GM18867 (cell line): ENCODE measurements at regions not wholly inside any gene's neighbourhood (a gene's known extent, or its start where the extent isn't known, plus 50 kb on each side); places are given as distances from the start of the nearest gene placed in this dataset.
A peak's percentile ranks its signal among the peaks of the same experiment; 100 is the strongest.

Experiments used
- ATAC-seq: cut with Tn5 transposase; IDR thresholded peaks from one replicate; pipeline ENCODE4 v1.9.1; 2021; ENCODE audit warnings: mild to moderate bottlenecking, moderate library complexity; ENCODE audit not compliant: unreplicated experiment

DNA sequence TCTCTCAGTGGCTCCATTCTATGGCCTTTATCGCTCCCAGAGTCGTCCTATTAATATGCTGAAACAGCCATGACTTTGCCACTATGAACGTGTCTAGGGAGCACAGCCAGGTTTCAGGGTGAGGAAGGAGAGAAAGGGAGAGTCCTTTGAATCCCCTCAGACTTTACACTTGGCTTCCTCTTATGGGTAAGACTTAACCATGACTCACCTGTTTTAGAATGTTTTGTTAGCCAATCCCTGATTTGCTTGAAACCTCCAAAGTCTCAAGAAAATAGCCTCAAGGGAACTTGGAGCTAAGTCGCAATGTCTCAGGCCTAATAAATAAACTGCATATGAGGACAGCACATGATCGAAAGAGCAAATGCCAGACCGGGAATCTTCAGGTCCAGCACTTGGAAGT is 131.2 kb upstream of the RCN1 start:
- ATAC-seq = no peak

GRCh38 chr11:31958076-31958735 is 132.7 kb upstream of the RCN1 start:
- ATAC-seq = peak; percentile 89

GRCh38 chr11:31957674-31958073 is 133.2 kb upstream of the RCN1 start:
- no peak for ATAC-seq

DNA sequence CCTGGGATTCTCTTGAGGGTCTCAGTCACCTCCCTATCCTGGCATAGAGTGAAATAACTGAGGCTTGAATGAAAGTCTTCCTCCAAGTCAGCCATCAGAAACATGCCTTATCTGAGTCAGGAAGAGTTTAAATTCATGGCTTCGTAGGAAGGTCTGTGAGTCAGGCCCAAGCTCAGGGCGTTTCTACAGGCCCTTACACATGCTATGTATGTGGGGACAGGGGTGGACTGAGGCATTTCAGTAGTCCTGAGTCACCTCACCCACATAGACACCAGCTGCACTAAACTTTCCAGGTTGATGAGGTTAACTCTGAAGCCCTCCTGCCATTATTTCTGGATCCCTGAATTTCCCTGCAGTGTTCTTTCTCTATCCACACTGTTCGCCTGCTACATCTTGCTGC is 134.6 kb upstream of the RCN1 start:
- ATAC-seq = no peak

DNA sequence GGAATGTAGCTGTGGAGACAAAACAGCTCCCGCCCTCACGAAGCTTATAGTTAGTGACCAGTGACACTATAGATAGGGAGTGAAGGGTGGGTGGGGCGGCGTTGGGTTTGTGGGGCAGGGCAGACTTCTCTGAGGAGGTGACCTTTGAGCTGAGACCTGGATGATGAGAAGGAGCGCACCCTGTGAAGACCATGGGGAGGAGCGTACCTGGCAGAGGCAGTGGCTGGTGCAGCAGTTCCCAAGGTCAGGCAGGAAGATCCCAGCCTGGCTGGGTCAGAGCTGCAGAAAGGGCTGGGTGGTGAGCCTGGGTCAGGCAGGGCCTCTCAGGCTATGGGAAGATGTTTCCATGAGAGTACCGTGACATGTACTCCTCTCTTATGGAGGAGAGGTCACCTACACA is 135.0 kb upstream of the RCN1 start:
- ATAC-seq = no peak

DNA sequence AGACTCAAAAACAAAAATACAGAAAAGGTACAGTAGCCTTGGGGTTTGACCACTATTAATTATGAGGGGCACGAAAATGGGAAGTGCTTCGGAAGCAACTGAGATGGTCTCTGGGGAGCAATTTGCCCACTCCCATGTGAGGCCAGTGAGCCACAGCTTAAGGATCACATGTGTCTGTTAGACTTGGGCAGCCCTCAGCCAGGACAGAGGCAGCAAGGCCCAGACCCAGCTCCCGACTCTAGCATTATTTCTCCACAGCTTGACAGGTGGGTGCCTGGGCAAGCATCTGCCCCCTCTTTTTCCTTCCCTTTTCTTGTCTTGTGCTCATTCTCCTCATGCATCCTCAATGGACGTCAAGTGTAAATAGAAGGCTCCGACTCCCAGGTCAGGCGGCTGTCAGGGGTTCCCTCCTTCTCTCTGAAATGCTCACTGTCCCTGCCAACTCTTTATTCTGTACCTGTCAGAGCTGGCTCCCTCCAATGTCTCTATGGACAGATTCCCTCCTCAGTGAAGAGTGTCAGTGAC is 137.0 kb upstream of the RCN1 start:
- no peak for ATAC-seq

GRCh38 chr11:31949733-31950200 is 138.6 kb upstream of the PAX6 start:
- peak; percentile 78 for ATAC-seq

GRCh38 chr11:31947051-31947450 is 135.9 kb upstream of the PAX6 start:
- ATAC-seq = no peak

- ATAC-seq = peak; percentile 97
Observed at GRCh38 chr11:31943056-31943780, 132.1 kb upstream of the PAX6 start.

DNA sequence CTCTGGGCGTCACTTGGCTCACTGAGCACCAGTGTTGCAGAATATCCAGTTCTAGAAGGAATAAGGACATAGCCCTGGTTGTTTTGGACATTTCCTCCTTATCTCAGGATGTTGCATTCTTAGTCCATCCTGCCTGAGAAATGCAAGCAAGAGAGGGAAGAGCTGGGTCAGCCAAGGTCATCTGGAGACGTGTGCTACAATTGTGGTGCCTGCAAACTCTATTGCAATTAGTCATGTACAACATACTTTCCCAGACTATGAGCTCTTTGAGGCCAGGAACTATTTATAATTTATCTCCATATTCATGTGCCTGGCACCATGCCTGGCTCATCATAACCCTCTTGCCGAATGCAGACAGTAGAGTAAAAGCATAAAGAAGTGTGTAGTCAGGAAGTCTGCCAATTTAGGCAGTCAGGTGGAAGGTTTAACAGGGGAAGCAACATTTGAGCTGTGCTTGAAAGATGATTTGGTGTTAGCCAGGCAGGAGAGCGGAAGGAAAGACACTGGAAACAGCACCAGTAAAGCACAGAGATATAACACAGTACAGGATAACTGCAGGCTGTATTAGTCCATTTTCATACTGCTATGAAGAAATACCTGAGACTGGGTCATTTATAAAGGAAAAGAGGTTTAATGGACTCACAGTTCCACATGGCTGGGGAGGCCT is 129.4 kb upstream of the PAX6 start:
- no peak for ATAC-seq

DNA sequence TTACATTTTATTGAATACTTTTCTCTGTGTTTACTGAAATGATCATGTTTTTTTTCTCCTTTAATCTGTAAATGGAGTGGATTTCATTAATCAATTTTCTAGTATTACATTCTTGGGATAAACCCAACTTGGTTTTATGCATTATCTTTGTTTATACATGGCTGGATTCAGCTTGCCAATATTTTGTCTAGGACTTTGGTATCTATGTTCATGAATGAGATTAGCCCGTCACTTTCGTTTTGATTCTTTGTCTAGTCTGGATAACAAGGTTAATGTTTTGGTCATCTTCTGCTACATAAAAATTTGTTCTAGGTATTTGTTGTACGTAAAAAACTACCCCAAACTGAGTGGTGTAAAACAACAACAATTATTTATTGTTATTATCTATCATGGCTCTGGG is 127.9 kb upstream of the PAX6 start:
- no peak for ATAC-seq

- no peak for ATAC-seq
Observed at GRCh38 chr11:31936312-31936711, 125.2 kb upstream of the PAX6 start.

DNA sequence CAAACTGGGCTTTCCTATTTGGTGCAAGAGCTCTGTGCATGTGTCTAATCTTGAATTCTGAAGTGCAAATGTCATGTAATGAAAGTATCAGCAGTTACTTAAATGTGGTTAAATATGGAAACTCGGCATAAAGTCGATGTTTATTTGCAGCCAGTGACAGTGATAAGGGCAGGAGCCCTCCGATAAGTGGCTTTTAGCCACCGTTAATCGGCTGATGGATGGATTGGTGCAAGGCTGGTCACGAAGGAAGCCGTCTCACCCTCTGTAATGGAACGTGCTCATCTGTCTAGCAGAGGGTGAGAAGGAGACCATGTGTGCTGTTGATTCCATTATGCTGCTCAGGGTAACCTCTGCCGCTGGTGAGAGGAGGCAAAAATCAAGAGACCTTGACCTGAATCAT is 121.8 kb upstream of the PAX6 start:
- ATAC-seq = no peak

GRCh38 chr11:31927982-31928381 is 116.9 kb upstream of the PAX6 start:
- no peak for ATAC-seq

DNA sequence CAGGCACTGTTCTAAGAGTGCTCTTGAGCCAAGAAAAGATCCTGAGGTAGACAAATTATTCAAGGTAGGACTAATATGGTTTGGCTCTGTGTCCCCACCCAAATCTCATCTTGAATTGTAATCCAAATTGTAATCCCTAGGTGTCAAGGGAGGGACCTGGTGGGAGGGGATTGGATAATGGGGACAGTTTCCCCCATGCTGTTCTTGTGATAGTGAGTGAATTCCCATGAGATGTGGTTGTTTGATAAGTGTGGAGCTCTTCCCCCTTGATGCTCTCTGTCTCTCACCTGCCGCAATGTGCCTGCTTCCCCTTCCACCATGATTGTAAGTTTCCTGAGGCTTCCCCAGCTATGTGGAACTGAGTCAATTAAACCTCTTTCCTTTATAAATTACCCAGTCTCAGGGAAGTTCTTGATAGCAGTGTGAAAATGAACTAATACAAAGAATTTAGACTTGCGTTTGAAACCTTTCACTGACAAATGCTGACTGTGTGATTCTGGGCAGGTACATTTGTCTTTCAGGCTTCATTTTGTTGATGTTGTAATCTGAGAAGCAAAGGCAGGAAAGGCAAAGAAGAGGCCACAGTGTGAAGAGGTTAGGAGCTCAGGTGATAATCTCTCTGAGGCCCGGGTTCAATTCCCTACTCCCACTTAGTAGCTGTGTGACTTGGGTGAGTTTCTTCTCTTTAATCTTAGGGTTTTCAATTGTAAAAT is 115.8 kb upstream of the PAX6 start:
- ATAC-seq = no peak

DNA sequence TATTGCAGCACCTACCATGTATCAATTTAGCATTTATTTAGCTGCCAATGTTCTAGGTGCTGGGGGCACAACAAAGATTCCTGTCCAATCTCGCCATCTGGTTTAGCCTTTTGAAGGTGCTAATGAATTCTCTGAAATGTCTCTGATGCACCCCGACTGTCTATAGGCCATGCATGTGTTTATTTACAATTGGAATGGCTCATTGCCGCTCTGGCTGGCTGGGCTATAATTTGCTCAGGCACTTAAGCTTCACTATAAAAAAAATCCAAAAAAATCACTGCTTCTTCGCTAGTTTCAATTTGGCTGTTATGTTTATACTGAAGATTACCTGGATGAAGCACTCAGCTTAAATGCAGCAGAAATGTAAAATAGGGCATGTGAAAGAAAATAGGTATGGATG is 115.0 kb upstream of the PAX6 start:
- no peak for ATAC-seq

DNA sequence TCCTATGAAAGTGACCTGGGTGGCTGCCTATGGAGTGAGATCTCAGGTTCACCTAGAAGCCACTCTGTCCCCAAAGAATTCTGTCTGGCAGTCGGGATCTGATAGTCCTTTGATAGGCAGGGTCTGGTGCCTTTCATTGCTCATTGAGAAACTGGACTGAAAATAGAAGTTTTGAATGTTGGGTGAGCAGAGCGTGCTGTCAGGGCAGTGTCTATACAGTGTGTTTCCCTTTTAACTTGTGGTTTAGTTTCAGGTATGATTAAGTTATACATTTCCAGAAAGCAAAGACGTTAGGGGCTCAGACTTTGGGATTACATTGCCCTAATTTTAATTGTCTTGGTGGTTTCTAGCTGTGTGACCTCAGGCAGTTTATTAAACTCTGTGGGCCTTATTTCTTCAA is 111.3 kb upstream of the PAX6 start:
- ATAC-seq = peak; percentile 74

- no peak for ATAC-seq
Observed at GRCh38 chr11:31921081-31921480, 110.0 kb upstream of the PAX6 start.

DNA sequence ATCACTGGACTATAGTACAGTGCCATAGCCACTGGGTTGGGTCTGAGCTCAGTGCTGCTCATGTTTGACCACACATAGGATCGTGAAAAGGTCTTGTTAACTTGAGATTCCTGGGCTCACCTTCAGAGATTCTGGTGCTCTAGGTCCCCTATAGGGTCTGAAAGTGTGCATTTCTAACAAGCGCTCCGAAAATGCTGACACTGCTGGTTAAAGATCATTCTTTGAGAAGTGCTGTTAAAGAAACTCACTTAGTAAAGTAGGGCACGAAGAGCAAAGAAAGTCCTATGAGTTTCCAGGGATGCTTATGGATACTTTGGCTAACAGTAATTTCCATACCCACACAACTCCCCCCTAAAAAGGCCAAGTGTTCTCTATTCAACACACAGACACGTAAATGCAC is 108.1 kb upstream of the PAX6 start:
- no peak for ATAC-seq

DNA sequence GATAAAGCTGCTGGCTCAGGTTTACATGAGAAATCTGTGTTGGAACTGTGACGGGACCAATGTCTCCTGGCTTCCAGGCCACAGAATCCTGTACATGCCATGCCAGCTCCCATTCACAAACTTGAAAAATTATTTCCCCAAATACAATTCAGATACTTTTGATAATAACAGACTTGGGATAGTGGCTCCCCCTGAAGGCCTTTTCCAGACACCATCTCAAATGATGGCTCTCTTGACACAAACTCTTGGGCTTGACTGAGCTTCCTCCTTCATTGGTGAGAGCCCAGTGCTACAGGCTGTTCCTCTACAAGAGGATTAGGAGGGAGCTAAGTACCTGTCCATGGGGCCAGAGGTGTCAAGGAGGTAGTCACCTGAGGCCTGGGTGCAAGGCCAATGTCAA is 104.7 kb upstream of the PAX6 start:
- no peak for ATAC-seq

DNA sequence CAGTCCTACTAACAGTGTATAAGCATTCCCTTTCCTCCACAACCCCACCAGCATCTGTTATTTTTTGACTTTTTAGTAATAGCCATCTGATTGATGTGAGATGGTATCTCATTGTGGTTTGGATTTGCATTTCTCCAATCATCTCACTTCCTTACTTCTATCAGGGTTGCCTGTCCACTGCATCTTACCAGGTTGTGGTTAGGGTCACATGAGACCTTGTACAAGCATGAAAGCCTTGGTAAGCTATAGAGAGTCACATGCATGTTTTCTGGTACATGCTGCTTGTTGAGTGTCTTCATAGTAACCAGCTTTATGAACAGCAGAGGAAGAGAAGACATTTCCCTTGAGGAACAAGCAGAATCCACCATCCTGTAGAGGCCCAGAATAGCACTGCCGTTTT is 102.9 kb upstream of the PAX6 start:
- peak; percentile 88 for ATAC-seq
